A549 (cell line): ENCODE measurements at regions not wholly inside any gene's neighbourhood (a gene's known extent, or its start where the extent isn't known, plus 50 kb on each side); places are given as distances from the start of the nearest gene placed in this dataset.
A peak's percentile ranks its signal among the peaks of the same experiment; 100 is the strongest.

ENCODE experiments used
- ATAC-seq, 2 experiments: fragments of 200-7000 bp in 1 of 2; fragments of >200 bp in 1 of 2; cut with Nextera tagmentation in 1 of 2; cut with Tn5 transposase in 1 of 2; 3 replicates each; pipeline versions ENCODE4 v1.8.0 to v1.9.1; 2018 to 2020; ENCODE audit warnings: mild to moderate bottlenecking in 1 of 2, moderate library complexity in 1 of 2
- CTCF ChIA-PET: fragments of 300-600 bp; sonication (Branson Sonifier 250); formaldehyde crosslinking; extraction: SDS; loops from one replicate; lab custom pipeline; 2021; ENCODE audit warnings: antibody characterized with exemption, inconsistent platforms; lab: Yijun Ruan, JAX
- POLR2A ChIA-PET: fragments of 350-600 bp; formaldehyde crosslinking; extraction: SDS; loops from one replicate; lab custom pipeline; 2021; ENCODE audit warnings: antibody characterized with exemption, inconsistent platforms; lab: Yijun Ruan, JAX
- DNase-seq, 2 experiments: peaks; one replicate each; pipeline versions ENCODE4 v3.0.0 to v3.0.0-alpha.2; 2011 to 2016; ENCODE audit warnings: low read depth in 1 of 2, low spot score in 1 of 2
- FAIRE-seq: peaks from 2 replicates; lab custom pipeline; 2011; peaks lifted over from hg19 to GRCh38; lab: Jason Lieb, UNC
- H3K27ac ChIP-seq, 2 experiments: fragments of >200 bp; sonication (Bioruptor Twin); formaldehyde crosslinking; 3 replicates each; pipeline ENCODE4 v1.5.1; 2016 to 2017
- H3K4me1 ChIP-seq: fragments of >200 bp; sonication (Bioruptor Twin); formaldehyde crosslinking; 3 replicates; pipeline ENCODE4 v1.6.1; 2016
- H3K4me2 ChIP-seq: fragments of >200 bp; sonication (Bioruptor Twin); formaldehyde crosslinking; 3 replicates; pipeline ENCODE4 v1.6.1; 2016
- H3K4me3 ChIP-seq: fragments of >200 bp; sonication (Bioruptor Twin); formaldehyde crosslinking; 3 replicates; pipeline ENCODE4 v1.5.1; 2016
- H3K9me3 ChIP-seq: fragments of >200 bp; sonication (Bioruptor Twin); formaldehyde crosslinking; 3 replicates; pipeline ENCODE4 v1.6.1; 2016
- BCL3 ChIP-seq: fragments of >200 bp; sonication (Bioruptor Twin); formaldehyde crosslinking; IDR thresholded peaks from 3 replicates; pipeline ENCODE4 v1.6.1; 2016
- CBX8 ChIP-seq: fragments of 200-600 bp; sonication (generic); IDR thresholded peaks from 2 replicates; pipeline ENCODE4 v1.6.1; 2016
- CEBPB ChIP-seq, 2 experiments: fragments of >200 bp in 1 of 2; sonication (Bioruptor Twin) in 1 of 2; formaldehyde crosslinking in 1 of 2; IDR thresholded peaks; 2 replicates each; pipeline ENCODE4 v1.6.1; 2012 to 2016
- CTCF ChIP-seq: fragments of >200 bp; sonication (Bioruptor Twin); formaldehyde crosslinking; IDR thresholded peaks from 3 replicates; pipeline ENCODE4 v1.5.1; 2016
- EHF ChIP-seq: fragments of 250-450 bp; sonication (Bioruptor Pico); IDR thresholded peaks from 2 replicates; pipeline ENCODE4 v1.5.0; 2020; ENCODE audit warnings: mild to moderate bottlenecking
- FOSB ChIP-seq: fragments of 250-450 bp; sonication (Bioruptor Pico); IDR thresholded peaks from 2 replicates; pipeline ENCODE4 v1.5.0; 2020; ENCODE audit warnings: mild to moderate bottlenecking, moderate library complexity
- FOXS1 ChIP-seq: fragments of 250-450 bp; sonication (Bioruptor Pico); IDR thresholded peaks from 2 replicates; pipeline ENCODE4 v1.5.0; 2020; ENCODE audit warnings: mild to moderate bottlenecking, moderate library complexity
- HOXA7 ChIP-seq: fragments of 250-450 bp; sonication (Bioruptor Pico); IDR thresholded peaks from 2 replicates; pipeline ENCODE4 v1.5.0; 2020; ENCODE audit warnings: mild to moderate bottlenecking, moderate library complexity
- JUN ChIP-seq, 2 experiments: fragments of >200 bp; sonication (Bioruptor Twin); formaldehyde crosslinking; IDR thresholded peaks; 2 replicates in 1 of 2; 3 replicates in 1 of 2; pipeline ENCODE4 v1.6.1; 2016 to 2017
- JUNB ChIP-seq: fragments of >200 bp; sonication (Bioruptor Twin); formaldehyde crosslinking; IDR thresholded peaks from 2 replicates; pipeline ENCODE4 v1.6.1; 2016
- KDM5A ChIP-seq: fragments of 200-600 bp; sonication (generic); IDR thresholded peaks from 2 replicates; pipeline ENCODE4 v1.6.1; 2016; ENCODE audit warnings: antibody characterized with exemption, mild to moderate bottlenecking
- MAFK ChIP-seq: fragments of 450-650 bp; IDR thresholded peaks from 2 replicates; pipeline ENCODE4 v1.6.1; 2014; ENCODE audit not compliant: partially characterized antibody
- MAX ChIP-seq: IDR thresholded peaks from 2 replicates; pipeline ENCODE4 v1.6.1; 2012
- MAZ ChIP-seq: fragments of 150-350 bp; IDR thresholded peaks from 2 replicates; pipeline ENCODE4 v1.6.1; 2014; ENCODE audit warnings: antibody characterized with exemption, low read depth, low read length, borderline replicate concordance
- NFE2L2 ChIP-seq: fragments of 150-350 bp; conservative IDR thresholded peaks from 2 replicates; pipeline ENCODE4 v1.6.1; 2014; ENCODE audit warnings: low read length
- POLR2A ChIP-seq: IDR thresholded peaks from 2 replicates; pipeline ENCODE4 v1.6.1; 2012; ENCODE audit warnings: mild to moderate bottlenecking, low read length
- RCOR1 ChIP-seq: fragments of 150-350 bp; IDR thresholded peaks from 2 replicates; pipeline ENCODE4 v1.6.1; 2014; ENCODE audit warnings: antibody characterized with exemption, low read length, low read depth
- TFCP2L1 ChIP-seq: fragments of 250-450 bp; sonication (Bioruptor Pico); IDR thresholded peaks from 2 replicates; pipeline ENCODE4 v1.5.0; 2021; ENCODE audit warnings: mild to moderate bottlenecking
- USF2 ChIP-seq: fragments of 450-650 bp; IDR thresholded peaks from 2 replicates; pipeline ENCODE4 v1.6.1; 2014; ENCODE audit warnings: antibody characterized with exemption
- ZFP36 ChIP-seq: fragments of 450-650 bp; IDR thresholded peaks from 2 replicates; pipeline ENCODE4 v1.6.1; 2014; ENCODE audit warnings: borderline replicate concordance; ENCODE audit not compliant: partially characterized antibody
- ZNF302 ChIP-seq: fragments of 250-450 bp; sonication (Bioruptor Pico); IDR thresholded peaks from 2 replicates; pipeline ENCODE4 v1.9.0; 2021; ENCODE audit warnings: inconsistent platforms, mild to moderate bottlenecking, moderate library complexity
- WGBS: methylation state at CpG from one replicate; pipeline ENCODE4 v1.1.6; 2017; ENCODE audit errors: missing lambda C conversion rate; 5-methylcytosine and 5-hydroxymethylcytosine counted together

GRCh38 chr5:74316064-74316603 lies 324.4 kb downstream of the ENC1 start (continued):
- TF ChIP-seq CBX8 (no peak), BCL3 (no peak)
- TF ChIP-seq, all 56 proteins: peak for 8

GRCh38 chr5:74314906-74315305 lies 325.6 kb downstream of the ENC1 start:
- ATAC-seq = no peak
- no peak for TF ChIP-seq MAFK
- ChIA-PET POLR2A (interaction anchor here (1.8 kb wide), 1 partner anchor 326 kb away, joined by 15 read pairs; the partner anchor contains the start of gene ENC1), CTCF (interaction anchor here (0.8 to 1.5 kb wide), 4 partner anchors 17 to 325 kb away, joined by 3 to 5 read pairs (median 4); partner anchors contain the start of gene ENC1)
- no peak for DNase-seq
- peaks cover 36% of the 10 kb centered on the region for H3K4me1 ChIP-seq
- H3K4me2 ChIP-seq = no peak overlapping the region
- FAIRE-seq = no peak
- no peak overlapping the region for H3K4me3 ChIP-seq
- no peaks in the 10 kb centered on the region for H3K9me3 ChIP-seq
- H3K27ac ChIP-seq = peak overlapping the region in 1 of 2 experiments; percentile 88; a peak in 4 of 6 replicates

GRCh38 chr5:74313896-74314295 lies 326.6 kb downstream of the ENC1 start:
- WGBS = 83% methylated on average over 5 of the region's 5 CpGs
- Histone ChIP-seq H3K9me3 (no peaks in the 10 kb centered on the region), H3K4me1 (peaks cover 31% of the 10 kb centered on the region), H3K4me3 (no peak overlapping the region), H3K27ac (0 out of 6 replicates have a peak overlapping the region, but pooled peaks of 1 of the 2 experiments have one; percentile 1), H3K4me2 (no peak overlapping the region)
- ChIA-PET POLR2A (no interaction called here), CTCF (no interaction called here)
- ATAC-seq (no peak), FAIRE-seq (no peak), DNase-seq (no peak)
- TF ChIP-seq FOXS1 (CRISPR knock-in tag) (no peak), JUNB (no peak)

GRCh38 chr5:74312746-74313145 lies 327.8 kb downstream of the ENC1 start:
- no peak overlapping the region for H3K4me2 ChIP-seq
- 84% methylated on average over 2 of the region's 2 CpGs for WGBS

More at GRCh38 chr5:74312746-74313145, 327.8 kb downstream of the ENC1 start:
- Histone ChIP-seq H3K27ac (no peak overlapping the region), H3K4me1 (peaks cover 23% of the 10 kb centered on the region), H3K4me3 (no peak overlapping the region), H3K9me3 (no peaks in the 10 kb centered on the region)
- ATAC-seq = no peak
- POLR2A ChIA-PET = interaction anchor here (1.5 kb wide), 1 partner anchor 328 kb away, joined by 4 read pairs; the partner anchor contains the start of gene ENC1
- no peak for TF ChIP-seq JUN (IDR thresholded peaks at IDR 0.05)
- no peak for TF ChIP-seq NFE2L2
- TF ChIP-seq FOSB (CRISPR knock-in tag) = no peak
- TF ChIP-seq USF2 = no peak
- no peak for TF ChIP-seq EHF
- no peak for TF ChIP-seq CBX8
- no peak for TF ChIP-seq HOXA7 (CRISPR knock-in tag)
- TF ChIP-seq KDM5A = no peak
- TF ChIP-seq POLR2A = no peak
- TF ChIP-seq CTCF = no peak
- TF ChIP-seq MAZ = no peak
- TF ChIP-seq RCOR1 = no peak
- no peak for TF ChIP-seq CEBPB (IDR thresholded peaks at IDR 0.05)
- no peak for TF ChIP-seq ZNF302 (CRISPR knock-in tag)
- TF ChIP-seq TFCP2L1 (CRISPR knock-in tag) = no peak
- no peak for TF ChIP-seq ZFP36
- no peak for TF ChIP-seq MAX
- TF ChIP-seq BCL3 = no peak
- TF ChIP-seq FOXS1 (CRISPR knock-in tag) = no peak
- DNase-seq = no peak
- no peak for FAIRE-seq
- CTCF ChIA-PET = no interaction called here
